ENCODE measurements at regions not wholly inside any gene's neighbourhood (a gene's known extent, or its start where the extent isn't known, plus 50 kb on each side); places are given as distances from the start of the nearest gene placed in this dataset.
"Not testable (repeated sequence)": the region's sequence is repeated elsewhere in the genome, so short reads cannot be mapped to it uniquely, and the experiment has no call there.

DNA sequence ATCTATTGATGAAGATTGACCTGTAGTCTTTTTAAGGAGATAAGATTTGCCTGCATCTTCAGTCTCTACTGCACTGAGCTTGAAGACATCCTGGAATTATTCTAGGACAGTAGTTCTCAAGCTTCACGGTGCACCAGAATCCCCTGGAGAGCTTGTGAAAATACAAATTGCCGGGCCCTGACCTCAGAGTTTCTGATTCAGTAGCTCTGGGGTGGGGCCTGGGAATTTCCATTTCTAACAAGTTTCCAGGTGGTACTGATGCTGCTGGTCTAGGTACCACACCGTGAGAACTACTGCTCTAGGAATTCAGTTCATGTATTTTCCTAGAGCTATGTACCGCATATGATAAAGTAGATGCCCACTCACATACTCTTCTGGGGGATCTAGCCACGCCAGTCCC lies 246.1 kb downstream of the HS3ST3B1 start:
- Histone ChIP-seq H3K27me3 (ENCODE audit: insufficient read depth, low read length) (no peaks in the 10 kb centered on the region), H4K20me1 (ENCODE audit: insufficient read depth, low read length) (no peaks in the 10 kb centered on the region), H3K36me3 (ENCODE audit: insufficient read depth, low read length) (no peaks in the 10 kb centered on the region), H3K79me2 (ENCODE audit: insufficient read depth, low read length) (no peaks in the 10 kb centered on the region), H3K9me3 (ENCODE audit: low read depth, low read length) (no peaks in the 10 kb centered on the region), H3K4me1 (ENCODE audit: insufficient read depth, low read length) (no peaks in the 10 kb centered on the region), H3K4me2 (ENCODE audit: insufficient read depth, low read length) (no peak overlapping the region), H3K4me3 (ENCODE audit: insufficient read depth, low read length) (no peak overlapping the region), H2AFZ (ENCODE audit: low read length) (no peak overlapping the region), H3K27ac (ENCODE audit: low read depth, low read length) (no peak overlapping the region)
- DNase-seq (ENCODE audit: insufficient read length, low spot score, missing footprints): no peak
- TF ChIP-seq, protein P1, sequence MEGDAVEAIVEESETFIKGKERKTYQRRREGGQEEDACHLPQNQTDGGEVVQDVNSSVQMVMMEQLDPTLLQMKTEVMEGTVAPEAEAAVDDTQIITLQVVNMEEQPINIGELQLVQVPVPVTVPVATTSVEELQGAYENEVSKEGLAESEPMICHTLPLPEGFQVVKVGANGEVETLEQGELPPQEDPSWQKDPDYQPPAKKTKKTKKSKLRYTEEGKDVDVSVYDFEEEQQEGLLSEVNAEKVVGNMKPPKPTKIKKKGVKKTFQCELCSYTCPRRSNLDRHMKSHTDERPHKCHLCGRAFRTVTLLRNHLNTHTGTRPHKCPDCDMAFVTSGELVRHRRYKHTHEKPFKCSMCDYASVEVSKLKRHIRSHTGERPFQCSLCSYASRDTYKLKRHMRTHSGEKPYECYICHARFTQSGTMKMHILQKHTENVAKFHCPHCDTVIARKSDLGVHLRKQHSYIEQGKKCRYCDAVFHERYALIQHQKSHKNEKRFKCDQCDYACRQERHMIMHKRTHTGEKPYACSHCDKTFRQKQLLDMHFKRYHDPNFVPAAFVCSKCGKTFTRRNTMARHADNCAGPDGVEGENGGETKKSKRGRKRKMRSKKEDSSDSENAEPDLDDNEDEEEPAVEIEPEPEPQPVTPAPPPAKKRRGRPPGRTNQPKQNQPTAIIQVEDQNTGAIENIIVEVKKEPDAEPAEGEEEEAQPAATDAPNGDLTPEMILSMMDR (IDR thresholded peaks at IDR 0.05; ENCODE audit: extremely low read depth, low read depth, low read length): no peak

DNA sequence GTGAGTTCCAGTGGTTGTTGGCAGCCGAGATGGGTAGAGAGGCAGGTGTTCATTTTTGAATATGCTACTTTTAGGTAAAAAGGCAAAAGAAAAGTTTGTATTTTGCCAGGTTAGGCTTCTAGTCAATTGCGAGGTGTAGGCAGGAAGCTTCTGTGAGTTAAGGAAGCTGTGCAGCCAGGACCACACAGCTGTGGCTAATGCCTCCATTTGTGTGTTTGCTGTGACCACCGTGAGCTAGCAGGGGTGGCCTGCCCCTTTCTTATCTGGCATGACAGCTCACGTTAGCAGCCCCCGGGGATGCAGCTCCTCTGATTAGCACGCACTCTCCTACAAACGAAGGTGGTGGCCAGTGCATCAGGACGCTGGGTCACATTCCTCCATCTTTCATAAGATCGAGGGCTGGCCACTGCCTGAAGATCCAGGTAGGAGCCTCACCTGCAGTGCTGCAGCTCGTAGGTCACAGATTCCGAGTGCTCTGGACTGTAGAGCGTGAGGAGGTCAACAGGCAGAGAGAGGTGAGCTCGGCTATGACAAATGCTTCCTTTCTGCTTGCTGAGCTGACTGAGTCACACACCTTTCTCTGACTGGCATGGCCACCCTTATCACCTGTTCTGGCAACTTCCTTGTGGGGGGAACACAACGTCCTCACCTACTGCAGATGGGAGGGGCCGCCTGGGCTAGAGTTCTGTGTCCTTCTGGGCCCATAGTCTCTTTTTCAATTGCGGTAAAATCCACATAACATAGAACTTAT lies 244.4 kb downstream of the HS3ST3B1 start:
- Histone ChIP-seq H3K4me3 (ENCODE audit: insufficient read depth, low read length) (no peak overlapping the region), H3K9me3 (ENCODE audit: low read depth, low read length) (no peaks in the 10 kb centered on the region), H3K36me3 (ENCODE audit: insufficient read depth, low read length) (no peaks in the 10 kb centered on the region), H3K4me2 (ENCODE audit: insufficient read depth, low read length) (no peak overlapping the region), H2AFZ (ENCODE audit: low read length) (no peak overlapping the region), H3K27me3 (ENCODE audit: insufficient read depth, low read length) (no peaks in the 10 kb centered on the region), H4K20me1 (ENCODE audit: insufficient read depth, low read length) (no peaks in the 10 kb centered on the region), H3K27ac (ENCODE audit: low read depth, low read length) (no peak overlapping the region), H3K79me2 (ENCODE audit: insufficient read depth, low read length) (no peaks in the 10 kb centered on the region), H3K4me1 (ENCODE audit: insufficient read depth, low read length) (no peaks in the 10 kb centered on the region)
- DNase-seq (ENCODE audit: insufficient read length, low spot score, missing footprints): no peak
- TF ChIP-seq, protein P1 (IDR thresholded peaks at IDR 0.05; ENCODE audit: extremely low read depth, low read depth, low read length): no peak

DNA sequence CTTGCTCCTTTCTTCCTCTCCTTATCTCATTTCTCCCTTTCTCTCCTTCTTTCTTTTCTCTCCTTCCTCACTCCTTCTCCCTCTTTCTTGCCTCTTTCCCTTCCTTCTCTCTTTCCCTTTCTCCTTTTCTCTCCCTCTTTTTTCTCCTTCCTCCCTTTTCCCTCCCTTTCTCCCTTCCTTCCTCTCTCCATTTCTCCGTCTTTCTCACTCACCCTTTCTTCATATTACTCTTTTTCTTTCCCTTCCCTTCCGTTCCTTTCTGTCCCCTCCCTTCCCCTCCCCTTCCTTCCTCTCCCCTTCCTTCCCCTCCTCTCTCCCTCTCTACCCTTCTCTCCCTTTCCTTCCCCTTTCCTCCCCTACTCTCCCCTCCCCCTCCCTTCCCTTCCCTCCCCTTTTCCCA lies 240.8 kb downstream of the HS3ST3B1 start:
- Histone ChIP-seq H4K20me1 (ENCODE audit: insufficient read depth, low read length) (no peaks in the 10 kb centered on the region), H3K4me2 (ENCODE audit: insufficient read depth, low read length) (no peak overlapping the region), H3K27ac (ENCODE audit: low read depth, low read length) (no peak overlapping the region), H3K79me2 (ENCODE audit: insufficient read depth, low read length) (no peaks in the 10 kb centered on the region), H3K36me3 (ENCODE audit: insufficient read depth, low read length) (no peaks in the 10 kb centered on the region), H3K9me3 (ENCODE audit: low read depth, low read length) (peaks cover 2% of the 10 kb centered on the region), H2AFZ (ENCODE audit: low read length) (no peak overlapping the region), H3K4me1 (ENCODE audit: insufficient read depth, low read length) (no peaks in the 10 kb centered on the region), H3K4me3 (ENCODE audit: insufficient read depth, low read length) (no peak overlapping the region), H3K27me3 (ENCODE audit: insufficient read depth, low read length) (no peaks in the 10 kb centered on the region)
- TF ChIP-seq, protein P1 (IDR thresholded peaks at IDR 0.05; ENCODE audit: extremely low read depth, low read depth, low read length): no peak
- DNase-seq (ENCODE audit: insufficient read length, low spot score, missing footprints): no peak

DNA sequence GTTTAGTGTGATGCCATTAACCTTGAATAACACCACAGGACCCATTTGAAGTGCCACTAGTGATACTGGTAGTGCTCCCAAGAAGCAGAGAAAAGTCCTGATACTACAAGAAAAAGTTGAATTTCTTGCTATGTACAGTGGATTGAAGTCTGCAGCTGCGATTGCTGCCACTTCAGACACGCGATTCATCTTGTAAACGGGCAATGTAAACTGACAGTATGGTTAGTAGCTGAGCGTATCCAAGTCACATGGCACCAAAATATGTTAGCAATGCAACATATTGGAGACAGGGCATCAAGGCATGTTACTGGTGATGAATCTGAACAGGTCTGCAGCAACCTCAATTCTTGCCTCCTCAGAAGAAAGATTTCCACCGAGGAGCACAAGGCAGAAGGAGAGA lies 238.9 kb downstream of the HS3ST3B1 start:
- H3K27me3 ChIP-seq (ENCODE audit: insufficient read depth, low read length): no peaks in the 10 kb centered on the region
- H3K4me3 ChIP-seq (ENCODE audit: insufficient read depth, low read length): no peak overlapping the region
- TF ChIP-seq, protein P1 (IDR thresholded peaks at IDR 0.05; ENCODE audit: extremely low read depth, low read depth, low read length): no peak
- no peaks in the 10 kb centered on the region for H3K36me3 ChIP-seq (ENCODE audit: insufficient read depth, low read length)
- DNase-seq (ENCODE audit: insufficient read length, low spot score, missing footprints): no peak
- no peak overlapping the region for H3K27ac ChIP-seq (ENCODE audit: low read depth, low read length)
- peaks cover 2% of the 10 kb centered on the region for H3K9me3 ChIP-seq (ENCODE audit: low read depth, low read length)
- no peaks in the 10 kb centered on the region for H3K4me1 ChIP-seq (ENCODE audit: insufficient read depth, low read length)
- no peaks in the 10 kb centered on the region for H4K20me1 ChIP-seq (ENCODE audit: insufficient read depth, low read length)
- no peak overlapping the region for H2AFZ ChIP-seq (ENCODE audit: low read length)
- H3K79me2 ChIP-seq (ENCODE audit: insufficient read depth, low read length): no peaks in the 10 kb centered on the region
- no peak overlapping the region for H3K4me2 ChIP-seq (ENCODE audit: insufficient read depth, low read length)

DNA sequence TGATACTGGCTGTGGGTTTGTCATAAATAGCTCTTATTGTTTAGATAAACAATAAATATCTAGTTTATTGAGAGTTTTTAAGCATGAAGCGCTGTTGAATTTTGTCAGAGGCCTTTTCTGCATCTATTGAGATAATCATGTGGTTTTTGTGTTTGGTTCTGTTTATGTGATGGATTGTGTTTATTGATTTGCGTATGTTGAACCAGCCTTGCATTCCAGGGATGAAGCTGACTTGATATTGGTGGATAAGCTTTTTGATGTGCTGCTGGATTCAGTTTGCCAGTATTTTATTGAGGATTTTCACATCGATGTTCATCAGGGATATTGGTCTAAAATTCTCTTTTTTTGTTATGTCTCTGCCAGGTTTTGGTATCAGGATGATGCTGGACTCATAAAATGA lies 231.4 kb downstream of the HS3ST3B1 start:
- not testable (repeated sequence) for H3K27ac ChIP-seq (ENCODE audit: low read depth, low read length); DNase-seq (ENCODE audit: insufficient read length, low spot score, missing footprints); H3K4me1 ChIP-seq (ENCODE audit: insufficient read depth, low read length); H4K20me1 ChIP-seq (ENCODE audit: insufficient read depth, low read length); H3K79me2 ChIP-seq (ENCODE audit: insufficient read depth, low read length); H3K27me3 ChIP-seq (ENCODE audit: insufficient read depth, low read length); H3K4me2 ChIP-seq (ENCODE audit: insufficient read depth, low read length); H3K9me3 ChIP-seq (ENCODE audit: low read depth, low read length); H2AFZ ChIP-seq (ENCODE audit: low read length); H3K4me3 ChIP-seq (ENCODE audit: insufficient read depth, low read length); H3K36me3 ChIP-seq (ENCODE audit: insufficient read depth, low read length)
